H1 (cell line): ENCODE measurements at regions not wholly inside any gene's neighbourhood (a gene's known extent, or its start where the extent isn't known, plus 50 kb on each side); places are given as distances from the start of the nearest gene placed in this dataset.

Experiments used
- CTCF ChIA-PET: fragments of 300-600 bp; sonication (Branson Sonifier 250); formaldehyde crosslinking; loops from one replicate; lab custom pipeline; 2021; ENCODE audit not compliant: partially characterized antibody; lab: Charles Lee
- POLR2A ChIA-PET: fragments of 300-600 bp; sonication (Branson Sonifier 250); formaldehyde crosslinking; loops from one replicate; lab custom pipeline; 2021; ENCODE audit warnings: inconsistent platforms; ENCODE audit not compliant: partially characterized antibody; lab: Charles Lee
- DNase-seq, 2 experiments: peaks; one replicate each; pipeline versions ENCODE4 v3.0.0 to v3.0.0-alpha.2; 2010 to 2022; ENCODE audit warnings: low spot score in 2 of 2, low read depth in 1 of 2, mixed read lengths in 1 of 2
- FAIRE-seq: peaks from 2 replicates; lab custom pipeline; 2011; peaks lifted over from hg19 to GRCh38; lab: Jason Lieb, UNC
- H2AFZ ChIP-seq: 2 replicates; pipeline ENCODE4 v1.8.1; 2012; ENCODE audit warnings: low read length, inconsistent platforms
- H2AK5ac ChIP-seq: 2 replicates; pipeline ENCODE4 v1.6.1; 2013; ENCODE audit warnings: low read depth, low read length
- H2BK120ac ChIP-seq: replicated peaks from 2 replicates; pipeline ENCODE3; 2013; ENCODE audit warnings: low read depth, low read length, inconsistent platforms
- H2BK12ac ChIP-seq: 2 replicates; pipeline ENCODE4 v1.6.1; 2013; ENCODE audit warnings: low read depth, low read length
- H2BK15ac ChIP-seq: 2 replicates; pipeline ENCODE4 v1.6.1; 2013; ENCODE audit warnings: low read length
- H2BK20ac ChIP-seq: 2 replicates; pipeline ENCODE4 v1.6.1; 2013; ENCODE audit warnings: low read length
- H2BK5ac ChIP-seq: 2 replicates; pipeline ENCODE4 v1.6.1; 2013; ENCODE audit warnings: low read depth, low read length
- H3K14ac ChIP-seq: 2 replicates; pipeline ENCODE4 v1.6.1; 2013; ENCODE audit warnings: inconsistent platforms; ENCODE audit not compliant: insufficient read length
- H3K18ac ChIP-seq: 2 replicates; pipeline ENCODE4 v1.6.1; 2013; ENCODE audit warnings: low read length; ENCODE audit errors: extremely low read depth
- H3K23ac ChIP-seq: 2 replicates; pipeline ENCODE4 v1.6.1; 2013; ENCODE audit warnings: inconsistent platforms; ENCODE audit not compliant: insufficient read length
- H3K23me2 ChIP-seq: 2 replicates; pipeline ENCODE4 v1.6.1; 2013; ENCODE audit warnings: low read depth, low read length
- H3K27ac ChIP-seq: 2 replicates; pipeline ENCODE4 v1.6.1; 2011; ENCODE audit warnings: low read depth, low read length, inconsistent platforms
- H3K27me3 ChIP-seq, 4 experiments: replicated peaks in 1 of 4; 1 replicate in 1 of 4; 2 replicates in 3 of 4; pipeline versions ENCODE4 v1.6.1 to v1.8.1; 2011 to 2013; ENCODE audit warnings: low read length in 3 of 4, mild to moderate bottlenecking in 3 of 4, inconsistent platforms in 2 of 4, mixed read lengths in 2 of 4, moderate library complexity in 1 of 4; ENCODE audit not compliant: control insufficient read depth in 3 of 4, insufficient read depth in 3 of 4; ENCODE audit errors: extremely low read depth in 1 of 4
- H3K36me3 ChIP-seq, 4 experiments: 2 replicates each; pipeline versions ENCODE4 v1.6.1 to v1.8.1; 2011 to 2013; ENCODE audit warnings: mild to moderate bottlenecking in 4 of 4, low read length in 3 of 4, moderate library complexity in 2 of 4, control low read depth in 1 of 4, inconsistent platforms in 1 of 4; ENCODE audit not compliant: insufficient read depth in 4 of 4, control insufficient read depth in 2 of 4
- H3K4ac ChIP-seq: replicated peaks from 2 replicates; pipeline ENCODE3; 2013; ENCODE audit warnings: low read length, low read depth, mixed read lengths, inconsistent platforms; ENCODE audit not compliant: insufficient read length
- H3K4me1 ChIP-seq, 4 experiments: replicated peaks in 1 of 4; 1 replicate in 1 of 4; 2 replicates in 3 of 4; pipeline versions ENCODE4 v1.6.1 to v1.8.1; 2011 to 2013; ENCODE audit warnings: low read length in 3 of 4, inconsistent platforms in 2 of 4, mixed read lengths in 1 of 4; ENCODE audit not compliant: insufficient read depth in 4 of 4, control insufficient read depth in 3 of 4
- H3K4me2 ChIP-seq, 2 experiments: 2 replicates each; pipeline versions ENCODE4 v1.6.1 to v1.8.1; 2011 to 2013; ENCODE audit warnings: low read depth in 2 of 2, low read length in 2 of 2, control low read depth in 1 of 2, inconsistent platforms in 1 of 2, mild to moderate bottlenecking in 1 of 2; ENCODE audit not compliant: insufficient read depth in 1 of 2
- H3K4me3 ChIP-seq, 4 experiments: fragments of 200-600, 300-600 bp in 1 of 4; sonication (generic), shearing (Covaris generic), sonication (Bioruptor Twin) in 1 of 4; 2 replicates each; pipeline versions ENCODE4 v1.5.1 to v1.8.1; 2011 to 2016; ENCODE audit warnings: low read length in 4 of 4, low read depth in 3 of 4, control low read depth in 2 of 4, inconsistent platforms in 2 of 4, mild to moderate bottlenecking in 2 of 4, mixed read lengths in 1 of 4, moderate library complexity in 1 of 4; ENCODE audit not compliant: insufficient read depth in 2 of 4; ENCODE audit errors: extremely low read depth in 1 of 4
- H3K56ac ChIP-seq: replicated peaks from 2 replicates; pipeline ENCODE3; 2013; ENCODE audit warnings: low read depth, mild to moderate bottlenecking, mixed read lengths, low read length, inconsistent platforms; ENCODE audit not compliant: insufficient read length
- H3K79me1 ChIP-seq: 2 replicates; pipeline ENCODE4 v1.6.1; 2013; ENCODE audit warnings: low read depth, low read length, control low read depth
- H3K79me2 ChIP-seq, 2 experiments: 2 replicates each; pipeline versions ENCODE4 v1.6.1 to v1.8.1; 2012 to 2013; ENCODE audit warnings: low read length in 2 of 2, mild to moderate bottlenecking in 2 of 2, inconsistent platforms in 1 of 2; ENCODE audit not compliant: insufficient read depth in 2 of 2, control insufficient read depth in 1 of 2
- H3K9ac ChIP-seq, 4 experiments: replicated peaks in 1 of 4; 1 replicate in 1 of 4; 2 replicates in 3 of 4; pipeline versions ENCODE4 v1.6.1 to v1.8.1; 2011 to 2013; ENCODE audit warnings: low read depth in 3 of 4, low read length in 3 of 4, control low read depth in 2 of 4, mild to moderate bottlenecking in 2 of 4, moderate library complexity in 2 of 4, inconsistent platforms in 1 of 4; ENCODE audit errors: extremely low read depth in 1 of 4
- H3K9me3 ChIP-seq, 2 experiments: 2 replicates each; pipeline versions ENCODE4 v1.6.1 to v1.8.1; 2012 to 2013; ENCODE audit warnings: mild to moderate bottlenecking in 2 of 2, moderate library complexity in 2 of 2, control low read depth in 1 of 2, inconsistent platforms in 1 of 2, low read depth in 1 of 2, low read length in 1 of 2, mixed read lengths in 1 of 2; ENCODE audit not compliant: insufficient read depth in 2 of 2
- H4K20me1 ChIP-seq, 2 experiments: replicated peaks in 1 of 2; 2 replicates each; pipeline versions ENCODE3 to v1.8.1; 2011 to 2013; ENCODE audit warnings: inconsistent platforms in 2 of 2, low read length in 2 of 2, mild to moderate bottlenecking in 1 of 2; ENCODE audit not compliant: insufficient read depth in 2 of 2, control insufficient read depth in 1 of 2
- H4K5ac ChIP-seq: 2 replicates; pipeline ENCODE4 v1.6.1; 2013; ENCODE audit warnings: low read length, low read depth, mixed read lengths, inconsistent platforms; ENCODE audit not compliant: insufficient read length
- H4K8ac ChIP-seq: 2 replicates; pipeline ENCODE4 v1.8.0; 2013; ENCODE audit warnings: mild to moderate bottlenecking, moderate library complexity, low read length, inconsistent platforms; ENCODE audit not compliant: insufficient read depth; ENCODE audit errors: extremely low read depth
- H4K91ac ChIP-seq: replicated peaks from 2 replicates; pipeline ENCODE3; 2013; ENCODE audit warnings: low read length, mixed read lengths, inconsistent platforms; ENCODE audit not compliant: insufficient read length
- ATF2 ChIP-seq: IDR thresholded peaks from 2 replicates; pipeline ENCODE4 v1.6.1; 2012; ENCODE audit warnings: low read length, inconsistent platforms
- CBX5 ChIP-seq: fragments of 300-800, 300-1000 bp; sonication (generic); IDR thresholded peaks from 2 replicates; pipeline ENCODE4 v1.7.1; 2016; ENCODE audit warnings: antibody characterized with exemption, low read length, low read depth
- CHD1 ChIP-seq: IDR thresholded peaks from 2 replicates; pipeline ENCODE4 v1.6.1; 2012; ENCODE audit warnings: low read depth, low read length, improper control_type of control experiment
- CHD2 ChIP-seq: IDR thresholded peaks from 2 replicates; pipeline ENCODE4 v1.6.1; 2012; ENCODE audit warnings: low read length, improper control_type of control experiment
- EP300 ChIP-seq, 2 experiments: IDR thresholded peaks; 1 replicate in 1 of 2; 2 replicates in 1 of 2; pipeline ENCODE4 v1.6.1; 2011 to 2012; ENCODE audit warnings: low read depth in 2 of 2, low read length in 2 of 2, mild to moderate bottlenecking in 2 of 2, borderline replicate concordance in 1 of 2, inconsistent platforms in 1 of 2, moderate library complexity in 1 of 2
- JUN ChIP-seq: IDR thresholded peaks from 2 replicates; pipeline ENCODE4 v1.6.1; 2011; ENCODE audit warnings: low read depth, mild to moderate bottlenecking, improper control_type of control experiment, low read length
- KDM4A ChIP-seq: IDR thresholded peaks from one replicate; pipeline ENCODE4 v1.7.1; 2012; ENCODE audit warnings: low read depth, mild to moderate bottlenecking, moderate library complexity, low read length, inconsistent platforms; ENCODE audit not compliant: severe bottlenecking
- MAX ChIP-seq: IDR thresholded peaks from 2 replicates; pipeline ENCODE4 v1.6.1; 2012; ENCODE audit warnings: inconsistent platforms
- POLR2AphosphoS5 ChIP-seq: IDR thresholded peaks from 2 replicates; pipeline ENCODE4 v1.6.1; 2011; ENCODE audit warnings: low read depth, low read length
- RXRA ChIP-seq: IDR thresholded peaks from 2 replicates; pipeline ENCODE4 v1.6.1; 2011; ENCODE audit warnings: low read depth, mild to moderate bottlenecking, low read length, moderate library complexity; ENCODE audit not compliant: insufficient read depth
- SP2 ChIP-seq: IDR thresholded peaks from 2 replicates; pipeline ENCODE4 v1.6.1; 2012; ENCODE audit warnings: mild to moderate bottlenecking, low read length, inconsistent platforms
- TAF7 ChIP-seq: optimal IDR thresholded peaks from 2 replicates; pipeline ENCODE3; 2011; ENCODE audit warnings: low read depth, mild to moderate bottlenecking, inconsistent platforms, low read length, moderate library complexity, borderline replicate concordance
- WGBS, 2 experiments: shearing (Covaris generic) in 1 of 2; methylation state at CpG; one replicate each; pipeline versions ENCODE4 v1.1.6 to v1.1.7; 2013 to 2015; ENCODE audit warnings: low lambda C conversion rate in 2 of 2, mixed read lengths in 2 of 2, inconsistent platforms in 1 of 2, low coverage in 1 of 2, missing lambda C conversion rate in 1 of 2; ENCODE audit not compliant: insufficient replicate concordance in 2 of 2, insufficient coverage in 1 of 2, insufficient read length in 1 of 2; ENCODE audit errors: extremely low coverage in 1 of 2, missing lambda C conversion rate in 1 of 2; 5-methylcytosine and 5-hydroxymethylcytosine counted together

DNA sequence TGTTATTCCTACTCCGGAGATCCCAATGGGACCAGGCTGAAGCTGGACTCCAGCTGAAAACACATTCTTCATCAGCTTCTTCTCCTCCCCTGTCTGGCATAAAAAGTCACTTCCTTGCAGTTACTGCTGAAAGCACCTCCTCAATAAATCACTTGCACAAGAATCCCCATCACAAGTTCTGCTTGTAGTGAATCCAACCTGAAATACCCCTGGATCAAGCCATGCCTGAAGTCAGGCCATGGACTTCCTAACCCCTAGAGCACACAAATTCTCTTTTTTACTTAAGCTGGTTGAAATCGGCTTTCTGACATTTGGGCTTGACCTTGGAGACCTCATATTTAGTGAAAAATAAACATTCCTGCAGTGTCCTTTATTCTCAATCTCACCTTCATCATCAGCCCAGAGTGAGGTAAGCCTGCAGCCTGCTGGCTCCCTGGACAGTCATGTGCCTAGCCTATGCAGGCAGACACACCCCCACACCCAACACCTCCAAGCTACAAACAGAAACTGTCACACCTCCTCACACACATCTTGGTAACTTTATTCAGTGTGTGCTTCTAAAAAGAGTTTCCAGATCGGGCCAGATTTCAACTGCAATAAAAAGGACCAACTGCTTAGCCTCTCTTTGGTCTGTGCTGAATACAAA is 51.5 kb upstream of the PTPRT start:
- WGBS, 2 experiments = 92% methylated on average over 3 of the region's 3 CpGs; no CpG with 5 or more reads in 1 of the 2 experiments
- no peak overlapping the region for H2BK120ac ChIP-seq
- DNase-seq = no peak
- H3K23ac ChIP-seq = no peak overlapping the region
- no peak overlapping the region for H3K14ac ChIP-seq
- H3K9ac ChIP-seq = no peak overlapping the region
- H4K5ac ChIP-seq = no peak overlapping the region
- no peak overlapping the region for H2AK5ac ChIP-seq
- H3K36me3 ChIP-seq = no peaks in the 10 kb centered on the region
- no peak overlapping the region for H2BK12ac ChIP-seq
- no peak overlapping the region for H3K27ac ChIP-seq
- no peak overlapping the region for H3K18ac ChIP-seq
- H3K79me2 ChIP-seq = no peaks in the 10 kb centered on the region
- H3K4me3 ChIP-seq = no peak overlapping the region
- no peak overlapping the region for H3K56ac ChIP-seq
- no peaks in the 10 kb centered on the region for H3K27me3 ChIP-seq
- H2BK20ac ChIP-seq = no peak overlapping the region
- H3K23me2 ChIP-seq = no peaks in the 10 kb centered on the region
- POLR2A ChIA-PET = no interaction called here
- TF ChIP-seq JUN (no peak), POLR2AphosphoS5 (no peak), MAX (no peak), EP300 (IDR thresholded peaks at IDR 0.05; ENCODE audit: borderline replicate concordance in 1 of 2, low read depth in 2 of 2, low read length in 2 of 2) (no peak), CBX5 (no peak), RXRA (no peak), KDM4A (no peak), ATF2 (no peak), CHD1 (no peak), TAF7 (no peak), CHD2 (no peak), SP2 (no peak)
- CTCF ChIA-PET = interaction anchor here (0.9 kb wide), 1 partner anchor 29 kb away, joined by 3 read pairs; no protein-coding TSS in a partner anchor
- H3K4ac ChIP-seq = no peak overlapping the region
- H4K20me1 ChIP-seq = no peaks in the 10 kb centered on the region
- peaks cover 0 to 8% (median 3%) of the 10 kb centered on the region in 4 experiments; a peak in 5 of 7 replicates for H3K4me1 ChIP-seq
- no peak overlapping the region for H2BK5ac ChIP-seq
- H4K91ac ChIP-seq = no peak overlapping the region
- no peak for FAIRE-seq
- H3K4me2 ChIP-seq = no peak overlapping the region
- no peaks in the 10 kb centered on the region for H3K9me3 ChIP-seq
- no peak overlapping the region for H4K8ac ChIP-seq
- H2AFZ ChIP-seq = no peak overlapping the region
- H2BK15ac ChIP-seq = no peak overlapping the region
- no peaks in the 10 kb centered on the region for H3K79me1 ChIP-seq
